Activated T-helper 17 cell treated with anti-CD3 and anti-CD28 coated beads, Interleukin-2, amount 50 U/mL, for 72 hours (primary cell): ENCODE measurements at regions not wholly inside any gene's neighbourhood (a gene's known extent, or its start where the extent isn't known, plus 50 kb on each side); places are given as distances from the start of the nearest gene placed in this dataset.

Source experiments
- ATAC-seq: fragments of 150-1000 bp; cut with Tn5 transposase; replicated peaks from 2 replicates; pipeline ENCODE4 v1.10.0; 2021; ENCODE audit warnings: mild to moderate bottlenecking, moderate library complexity
- H3K27ac Mint-ChIP-seq: one replicate; pipeline ENCODE4 v1.8.0; 2022; ENCODE audit warnings: mixed read lengths
- H3K27me3 Mint-ChIP-seq: one replicate; pipeline ENCODE4 v1.8.0; 2022; ENCODE audit warnings: mixed read lengths
- H3K36me3 Mint-ChIP-seq: one replicate; pipeline ENCODE4 v1.8.0; 2022; ENCODE audit warnings: low read depth, mild to moderate bottlenecking, mixed read lengths
- H3K4me1 Mint-ChIP-seq: one replicate; pipeline ENCODE4 v1.8.0; 2022; ENCODE audit warnings: mixed read lengths
- H3K4me3 Mint-ChIP-seq: one replicate; pipeline ENCODE4 v1.8.0; 2022; ENCODE audit warnings: mild to moderate bottlenecking, mixed read lengths
- H3K9me3 Mint-ChIP-seq: one replicate; pipeline ENCODE4 v1.8.0; 2022; ENCODE audit warnings: mixed read lengths

DNA sequence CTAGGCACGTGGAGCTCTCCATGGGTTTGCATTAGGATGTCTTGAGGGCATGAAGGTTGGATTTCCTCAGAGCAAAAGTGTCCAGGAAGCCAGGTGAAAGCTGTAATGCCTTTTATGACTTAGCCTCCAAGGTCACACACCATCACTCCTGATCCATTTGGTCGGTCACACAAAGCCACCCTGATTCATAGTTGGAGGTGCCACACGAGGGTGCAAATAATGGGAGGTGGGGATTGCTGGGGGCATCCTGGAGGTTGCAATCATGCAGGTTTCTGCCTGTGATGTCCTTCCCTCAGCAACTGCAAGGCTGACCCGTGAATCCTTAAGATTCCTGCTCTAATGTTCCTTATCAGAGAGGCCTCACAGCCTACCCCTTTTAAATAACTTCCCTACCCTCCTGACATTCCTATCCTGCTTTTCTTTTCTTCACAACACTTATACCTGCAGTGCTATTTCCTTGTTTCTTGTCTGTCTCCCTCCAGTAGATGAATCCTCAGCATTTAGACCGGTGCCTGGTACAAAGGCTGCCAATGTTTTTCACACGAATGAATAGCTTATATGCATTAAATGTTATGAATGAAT is 97.1 kb downstream of the LIPG start:
- no peak for ATAC-seq
- Mint-ChIP-seq H3K36me3 (no peaks in the 10 kb centered on the region), H3K9me3 (no peaks in the 10 kb centered on the region), H3K27me3 (no peaks in the 10 kb centered on the region), H3K27ac (no peak overlapping the region), H3K4me1 (no peaks in the 10 kb centered on the region), H3K4me3 (no peak overlapping the region)

DNA sequence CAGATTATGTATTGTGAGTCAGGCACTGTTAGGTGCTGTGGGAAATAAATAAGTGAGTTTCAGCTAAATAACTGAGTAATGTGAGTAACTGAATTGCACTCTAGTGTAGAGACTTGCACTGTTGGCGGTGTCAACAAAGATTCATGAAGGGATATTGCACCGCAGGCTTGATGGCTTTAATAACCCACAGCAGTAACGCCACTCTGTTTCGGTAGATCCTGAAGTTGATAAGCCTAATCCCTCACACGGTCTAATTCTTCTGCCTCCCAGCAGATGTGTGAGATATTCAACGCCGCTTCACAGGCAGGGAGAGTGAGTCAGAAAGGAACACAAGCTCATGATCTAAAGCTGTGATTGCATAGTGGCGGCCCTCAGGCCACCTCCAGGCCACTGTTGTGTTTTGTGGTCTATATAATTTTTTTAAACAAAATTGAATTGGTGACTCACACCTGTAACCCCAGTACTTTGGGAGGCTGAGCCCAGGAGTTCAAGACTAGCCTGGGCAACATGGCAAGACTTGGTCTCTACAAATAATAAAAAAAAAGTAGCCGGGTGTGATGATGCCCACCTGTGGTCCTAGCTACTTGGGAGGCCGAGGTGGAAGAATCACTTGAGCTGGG is 94.3 kb downstream of the LIPG start:
- Mint-ChIP-seq H3K36me3 (no peaks in the 10 kb centered on the region), H3K4me3 (no peak overlapping the region), H3K4me1 (no peaks in the 10 kb centered on the region), H3K27ac (no peak overlapping the region), H3K27me3 (no peaks in the 10 kb centered on the region), H3K9me3 (no peaks in the 10 kb centered on the region)
- ATAC-seq, result peak; percentile 54

- no peaks in the 10 kb centered on the region for H3K9me3 Mint-ChIP-seq
- no peak overlapping the region for H3K4me3 Mint-ChIP-seq
- no peak for ATAC-seq
- no peaks in the 10 kb centered on the region for H3K4me1 Mint-ChIP-seq
- H3K27ac Mint-ChIP-seq, result no peak overlapping the region
- H3K27me3 Mint-ChIP-seq, result no peaks in the 10 kb centered on the region
- no peaks in the 10 kb centered on the region for H3K36me3 Mint-ChIP-seq
Observed at GRCh38 chr18:49655266-49656072, 93.6 kb downstream of the LIPG start.

DNA sequence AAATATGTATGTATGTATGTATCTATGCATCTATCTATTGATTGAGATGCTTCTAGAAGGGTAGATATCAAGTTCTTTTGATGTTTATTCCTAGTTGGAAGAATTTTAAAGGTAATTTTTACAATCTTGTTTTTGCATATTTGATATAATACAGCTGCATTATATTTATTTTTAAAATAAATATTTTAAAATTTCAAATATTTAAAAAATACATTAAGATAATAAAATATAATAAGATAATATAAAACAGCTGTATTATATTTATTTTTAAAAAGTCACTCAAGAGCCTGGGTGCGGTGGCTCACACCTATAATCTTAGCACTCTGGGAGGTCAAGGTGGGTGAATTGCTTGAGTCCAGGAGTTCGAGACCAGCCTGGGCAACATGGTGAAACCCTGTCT is 92.5 kb downstream of the LIPG start:
- no peak for ATAC-seq
- Mint-ChIP-seq H3K9me3 (no peaks in the 10 kb centered on the region), H3K4me3 (no peak overlapping the region), H3K4me1 (no peaks in the 10 kb centered on the region), H3K36me3 (no peaks in the 10 kb centered on the region), H3K27ac (no peak overlapping the region), H3K27me3 (no peaks in the 10 kb centered on the region)

DNA sequence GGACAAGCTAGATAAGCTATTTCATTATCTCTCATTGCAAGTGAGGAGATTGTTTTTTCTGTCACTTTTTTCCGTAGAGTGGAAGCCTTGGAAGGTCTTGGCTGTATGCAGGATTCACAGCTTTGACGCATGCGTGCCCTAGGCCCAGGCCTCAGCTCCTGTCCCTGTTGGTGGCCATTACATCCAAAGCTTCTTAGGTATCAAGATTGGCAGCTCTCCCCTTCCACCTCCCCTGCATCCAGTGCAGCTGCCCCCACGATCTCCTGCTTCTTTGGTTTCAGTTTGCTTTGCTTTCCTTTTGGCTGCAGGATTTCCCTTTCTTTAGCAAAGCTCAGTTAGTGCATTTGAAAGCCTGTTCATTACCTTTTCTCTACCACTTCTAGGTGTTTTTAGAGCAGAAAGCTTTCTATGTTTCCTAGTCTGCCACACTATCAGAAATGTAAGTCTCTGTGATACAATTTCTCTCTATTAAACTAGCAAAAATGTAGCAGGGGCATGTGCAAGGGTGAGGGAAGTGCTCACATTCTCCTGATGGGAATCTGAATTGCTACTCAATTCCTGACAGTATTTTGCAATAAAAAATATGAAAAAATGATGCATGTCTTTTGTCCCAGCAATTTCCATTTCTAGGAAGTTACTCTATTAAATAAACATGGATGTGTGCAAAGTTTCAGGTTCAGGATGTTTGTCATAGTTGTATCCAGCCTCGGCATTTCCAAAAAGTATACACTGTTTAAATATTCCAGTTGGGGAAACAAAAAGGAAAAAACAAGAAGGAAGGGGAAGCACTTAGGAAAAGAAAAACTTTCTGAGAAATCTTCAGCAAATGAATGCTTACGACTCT is 91.2 kb downstream of the LIPG start:
- Mint-ChIP-seq H3K27ac (peak overlapping the region; percentile 12), H3K36me3 (no peaks in the 10 kb centered on the region), H3K27me3 (no peaks in the 10 kb centered on the region), H3K4me1 (no peaks in the 10 kb centered on the region), H3K4me3 (no peak overlapping the region), H3K9me3 (no peaks in the 10 kb centered on the region)
- ATAC-seq, result no peak

GRCh38 chr18:49651033-49651432 is 89.2 kb downstream of the LIPG start:
- H3K27me3 Mint-ChIP-seq, result no peaks in the 10 kb centered on the region
- no peak overlapping the region for H3K4me3 Mint-ChIP-seq
- H3K27ac Mint-ChIP-seq, result no peak overlapping the region
- H3K9me3 Mint-ChIP-seq, result no peaks in the 10 kb centered on the region
- ATAC-seq, result no peak
- no peaks in the 10 kb centered on the region for H3K36me3 Mint-ChIP-seq
- H3K4me1 Mint-ChIP-seq, result no peaks in the 10 kb centered on the region

- Mint-ChIP-seq H3K4me1 (no peaks in the 10 kb centered on the region), H3K9me3 (no peaks in the 10 kb centered on the region), H3K27me3 (no peaks in the 10 kb centered on the region), H3K4me3 (no peak overlapping the region), H3K36me3 (no peaks in the 10 kb centered on the region), H3K27ac (no peak overlapping the region)
- ATAC-seq, result no peak
Observed at GRCh38 chr18:49650426-49650891, 88.6 kb downstream of the LIPG start.

GRCh38 chr18:49648811-49649210 is 87.0 kb downstream of the LIPG start:
- Mint-ChIP-seq H3K9me3 (no peaks in the 10 kb centered on the region), H3K36me3 (no peaks in the 10 kb centered on the region), H3K4me1 (no peaks in the 10 kb centered on the region), H3K4me3 (no peak overlapping the region), H3K27ac (no peak overlapping the region), H3K27me3 (peaks cover 2% of the 10 kb centered on the region)
- ATAC-seq, result no peak
